Small intestine (tissue), 7 donors: ENCODE measurements at regions not wholly inside any gene's neighbourhood (a gene's known extent, or its start where the extent isn't known, plus 50 kb on each side); places are given as distances from the start of the nearest gene placed in this dataset.
A peak's percentile ranks its signal among the peaks of the same experiment; 100 is the strongest.

Experiments used
- DNase-seq, 2 donors: peaks; one replicate each; pipeline versions ENCODE4 v3.0.0 to v3.0.0-alpha.2; 2013
- FAIRE-seq: peaks from 2 replicates; lab custom pipeline; 2012; peaks lifted over from hg19 to GRCh38; lab: Jason Lieb, UNC
- H3K27ac ChIP-seq, 3 donors: one replicate each; pipeline ENCODE4 v1.5.1; 2013; ENCODE audit warnings: low read length in 2 of 3, mild to moderate bottlenecking in 2 of 3, control low read depth in 1 of 3, inconsistent platforms in 1 of 3, low read depth in 1 of 3, moderate library complexity in 1 of 3
- H3K27me3 ChIP-seq, 3 donors: one replicate each; pipeline ENCODE4 v1.6.1; 2013; ENCODE audit warnings: low read length in 3 of 3, inconsistent platforms in 1 of 3; ENCODE audit not compliant: control insufficient read depth in 3 of 3, insufficient read depth in 3 of 3
- H3K36me3 ChIP-seq, 3 donors: one replicate each; pipeline ENCODE4 v1.6.1; 2013; ENCODE audit warnings: low read length in 3 of 3, inconsistent platforms in 1 of 3, low read depth in 1 of 3, mild to moderate bottlenecking in 1 of 3, moderate library complexity in 1 of 3; ENCODE audit not compliant: control insufficient read depth in 3 of 3, insufficient read depth in 2 of 3
- H3K4me1 ChIP-seq, 3 donors: one replicate each; pipeline ENCODE4 v1.6.1; 2013; ENCODE audit warnings: low read length in 2 of 3, inconsistent platforms in 1 of 3, low read depth in 1 of 3, mild to moderate bottlenecking in 1 of 3, moderate library complexity in 1 of 3; ENCODE audit not compliant: control insufficient read depth in 3 of 3, insufficient read depth in 2 of 3
- H3K4me3 ChIP-seq, 3 donors: one replicate each; pipeline ENCODE4 v1.5.1; 2013; ENCODE audit warnings: low read length in 3 of 3, control low read depth in 1 of 3, inconsistent platforms in 1 of 3, low read depth in 1 of 3, mild to moderate bottlenecking in 1 of 3, moderate library complexity in 1 of 3
- H3K9me3 ChIP-seq, 2 donors: one replicate each; pipeline ENCODE4 v1.6.1; 2013; ENCODE audit warnings: low read depth in 1 of 2, low read length in 1 of 2; ENCODE audit not compliant: control insufficient read depth in 2 of 2, insufficient read depth in 1 of 2
- WGBS, 3 donors: extraction: QIAGEN DNeasy Blood & Tissue Kit; methylation state at CpG; one replicate each; pipeline ENCODE4 v1.1.7; 2013; 5-methylcytosine and 5-hydroxymethylcytosine counted together
- donor health status: healthy with polysubstance abuse.
- donor health status: control.
- donor health status: control.
- donor health status: Bipolar disorder and iron deficiency.
- donor health status: healthy.

- Histone ChIP-seq H3K27me3 (no peaks in the 10 kb centered on the region), H3K9me3 (no peaks in the 10 kb centered on the region), H3K36me3 (no peaks in the 10 kb centered on the region), H3K4me3 (peak overlapping the region in 1 of 3 donors; percentile 35), H3K4me1 (peaks cover 0 to 4% (median 0%) of the 10 kb centered on the region in 3 donors), H3K27ac (peak overlapping the region in 1 of 3 donors; percentile 48)
- no peak for FAIRE-seq
- no peak for DNase-seq
- WGBS, 3 donors: 72 to 90% (median 73%) methylated on average over 17 of the region's 17 CpGs
Measured at GRCh38 chr6:22146678-22146930, 150.2 kb downstream of the PRL start.

DNA sequence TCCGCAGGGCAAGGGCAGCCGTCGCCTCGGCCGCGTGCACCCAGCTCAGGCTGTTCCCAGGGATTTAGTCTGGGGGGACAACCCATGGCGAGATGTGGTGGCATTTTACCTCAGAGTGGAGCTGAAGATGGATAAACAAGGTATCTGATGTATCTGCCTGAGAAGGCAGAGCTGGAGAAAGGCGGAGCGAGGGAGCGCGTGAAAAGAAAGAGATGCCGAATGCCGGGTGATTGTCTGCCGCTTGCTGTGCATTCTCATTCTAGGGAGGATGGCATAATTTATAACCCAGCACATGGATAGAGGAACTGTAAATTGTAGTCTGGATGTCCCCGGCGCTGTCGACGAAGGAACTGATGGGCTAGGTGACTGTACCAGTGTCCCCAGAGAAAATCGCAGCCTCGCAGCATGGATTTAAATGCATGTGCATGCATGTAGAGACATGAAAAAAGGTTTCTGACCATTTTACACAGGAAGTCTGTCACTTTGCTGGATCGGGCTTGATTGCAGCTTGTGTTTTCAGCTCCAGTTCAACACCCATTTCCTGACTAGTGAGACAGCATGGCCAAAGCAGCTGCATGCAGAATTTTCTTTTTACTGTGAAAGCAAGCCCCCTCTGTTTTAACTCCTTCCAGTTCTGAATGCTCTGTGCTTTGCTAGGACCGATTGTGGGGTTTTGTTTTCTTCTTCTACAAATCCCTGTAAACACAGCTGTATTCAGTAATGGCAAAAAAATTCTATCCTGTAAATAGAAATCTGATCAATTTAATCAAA lies 149.7 kb downstream of the PRL start:
- H3K4me3 ChIP-seq: peak overlapping the region in 1 of 3 donors; percentile 35
- FAIRE-seq (no peak), DNase-seq (peak in 1 of 2 donors; percentile 20)
- peak overlapping the region in 1 of 3 donors; percentile 48 for H3K27ac ChIP-seq
- 43 to 81% (median 69%) methylated on average over 22 of the region's 22 CpGs for WGBS, 3 donors
- H3K4me1 ChIP-seq: peaks cover 0 to 4% (median 0%) of the 10 kb centered on the region in 3 donors
- no peaks in the 10 kb centered on the region for H3K27me3 ChIP-seq
- no peaks in the 10 kb centered on the region for H3K36me3 ChIP-seq
- no peaks in the 10 kb centered on the region for H3K9me3 ChIP-seq

- FAIRE-seq (no peak), DNase-seq (peak; percentile 12 to 71)
- Histone ChIP-seq H3K9me3 (no peaks in the 10 kb centered on the region), H3K4me3 (no peak overlapping the region), H3K27ac (peak overlapping the region in 2 of 3 donors; percentile 39 to 48), H3K4me1 (peaks cover 0 to 4% (median 0%) of the 10 kb centered on the region in 3 donors), H3K36me3 (no peaks in the 10 kb centered on the region), H3K27me3 (no peaks in the 10 kb centered on the region)
- 25 to 35% (median 32%) methylated on average over 7 of the region's 7 CpGs for WGBS, 3 donors
Measured at GRCh38 chr6:22147921-22148776, 148.7 kb downstream of the PRL start.

GRCh38 chr6:22149096-22149495 lies 147.7 kb downstream of the PRL start:
- H3K36me3 ChIP-seq: no peaks in the 10 kb centered on the region
- H3K9me3 ChIP-seq: no peaks in the 10 kb centered on the region
- H3K4me3 ChIP-seq: no peak overlapping the region
- H3K27me3 ChIP-seq: no peaks in the 10 kb centered on the region
- H3K27ac ChIP-seq: no peak overlapping the region
- WGBS, 3 donors: 42 to 66% (median 62%) methylated on average over 3 of the region's 3 CpGs
- FAIRE-seq (no peak), DNase-seq (no peak)
- peaks cover 0 to 4% (median 0%) of the 10 kb centered on the region in 3 donors for H3K4me1 ChIP-seq

DNA sequence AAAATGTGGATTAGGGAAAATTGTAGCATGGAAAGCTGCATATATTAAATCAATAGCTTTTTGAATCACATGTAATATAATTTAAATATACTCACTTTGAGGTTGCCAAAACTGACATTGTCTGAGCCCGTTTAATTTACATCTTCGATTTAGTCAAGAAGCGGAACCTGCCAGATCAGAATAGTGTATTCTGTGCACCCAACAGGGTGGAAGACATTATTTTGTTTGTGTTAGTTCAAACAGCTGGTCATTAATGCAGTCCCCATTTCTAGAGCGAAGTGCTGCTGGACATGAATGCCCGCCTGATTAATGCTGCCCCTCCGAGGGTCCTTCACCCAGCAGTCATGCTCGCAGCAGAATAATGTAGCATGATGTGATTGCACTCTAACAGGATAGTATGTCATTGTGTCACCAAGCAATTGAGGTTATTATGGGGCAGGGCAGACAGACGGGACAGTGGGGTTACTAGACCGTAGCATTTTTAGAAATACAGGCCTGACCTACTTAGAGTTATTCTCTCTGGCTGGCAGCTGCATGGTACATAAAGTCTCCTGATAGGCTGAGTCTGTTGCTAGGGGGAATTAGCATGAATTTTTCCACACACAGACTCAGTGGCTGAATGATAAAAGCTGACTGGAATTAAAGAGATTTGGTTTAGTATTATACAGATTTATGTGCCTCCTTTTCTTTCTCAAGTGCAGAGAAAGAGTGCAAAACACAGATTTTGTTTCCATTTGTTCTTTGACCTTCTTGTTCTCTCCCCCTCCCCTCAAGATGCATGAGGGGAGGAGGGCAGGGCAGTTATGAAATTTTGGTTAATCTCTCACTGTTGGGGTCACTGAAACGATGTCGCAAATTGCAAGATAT lies 147.1 kb downstream of the PRL start:
- no peaks in the 10 kb centered on the region for H3K36me3 ChIP-seq
- FAIRE-seq: no peak
- peaks cover 0 to 4% (median 0%) of the 10 kb centered on the region in 3 donors for H3K4me1 ChIP-seq
- WGBS, 3 donors: 66 to 83% (median 82%) methylated on average over 11 of the region's 11 CpGs
- H3K4me3 ChIP-seq: no peak overlapping the region
- DNase-seq: peak in 1 of 2 donors; percentile 14
- H3K27me3 ChIP-seq: no peaks in the 10 kb centered on the region
- H3K9me3 ChIP-seq: no peaks in the 10 kb centered on the region
- H3K27ac ChIP-seq: peak overlapping the region in 1 of 3 donors; percentile 13

GRCh38 chr6:22150368-22151035 lies 146.3 kb downstream of the PRL start:
- DNase-seq: no peak
- Histone ChIP-seq H3K27me3 (no peaks in the 10 kb centered on the region), H3K4me1 (peaks cover 0 to 4% (median 0%) of the 10 kb centered on the region in 3 donors), H3K4me3 (no peak overlapping the region), H3K27ac (peak overlapping the region in 1 of 3 donors; percentile 9), H3K9me3 (no peaks in the 10 kb centered on the region), H3K36me3 (no peaks in the 10 kb centered on the region)
- FAIRE-seq: no peak

DNA sequence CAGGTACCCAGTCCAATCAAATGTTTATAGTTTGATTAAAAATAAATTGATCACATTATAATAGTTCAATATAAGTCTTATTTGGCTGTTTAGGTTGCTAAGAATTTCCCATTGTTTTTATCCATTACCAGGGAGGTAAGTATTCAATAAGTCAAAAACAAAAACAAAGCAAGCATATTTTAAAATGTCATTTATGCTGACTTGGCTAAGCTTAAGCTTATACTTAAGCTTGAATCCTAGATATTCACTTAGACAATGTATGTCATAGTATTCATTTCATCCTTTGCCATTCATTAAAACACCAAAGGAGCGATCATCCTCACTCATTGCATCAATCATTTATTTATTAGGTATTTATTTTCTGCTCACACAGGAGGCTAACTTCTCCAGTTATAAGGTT lies 144.9 kb downstream of the PRL start:
- FAIRE-seq (no peak), DNase-seq (no peak)
- Histone ChIP-seq H3K27ac (no peak overlapping the region), H3K36me3 (no peaks in the 10 kb centered on the region), H3K27me3 (no peaks in the 10 kb centered on the region), H3K4me3 (no peak overlapping the region), H3K9me3 (no peaks in the 10 kb centered on the region), H3K4me1 (peaks cover 0 to 4% (median 0%) of the 10 kb centered on the region in 3 donors)
- 88 to 98% (median 92%) methylated on average over 1 of the region's 1 CpG for WGBS, 3 donors

DNA sequence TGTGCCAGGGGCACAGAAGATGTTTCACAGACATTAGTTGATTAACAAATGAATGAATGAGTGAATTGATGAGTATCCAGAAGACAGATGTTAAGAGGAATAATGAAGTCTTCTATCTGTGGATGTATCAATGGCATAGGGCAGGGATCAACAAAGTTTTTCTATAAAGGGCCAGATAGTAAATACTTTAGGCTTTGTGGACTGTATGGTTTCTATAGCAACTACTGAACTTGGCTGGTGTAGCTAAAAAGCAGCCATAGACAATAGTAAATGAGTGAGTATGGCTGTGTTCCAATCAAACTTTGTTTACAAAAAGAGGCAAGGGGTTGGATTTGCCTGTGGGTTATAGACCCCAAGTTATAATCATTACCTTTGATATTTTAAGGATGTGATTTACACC lies 144.0 kb downstream of the PRL start:
- Histone ChIP-seq H3K27ac (no peak overlapping the region), H3K27me3 (no peaks in the 10 kb centered on the region), H3K4me1 (no peaks in the 10 kb centered on the region), H3K36me3 (no peaks in the 10 kb centered on the region), H3K4me3 (no peak overlapping the region), H3K9me3 (no peaks in the 10 kb centered on the region)
- no peak for FAIRE-seq
- no peak for DNase-seq
